ENCODE measurements at regions not wholly inside any gene's neighbourhood (a gene's known extent, or its start where the extent isn't known, plus 50 kb on each side); places are given as distances from the start of the nearest gene placed in this dataset.
"Not testable (repeated sequence)": the region's sequence is repeated elsewhere in the genome, so short reads cannot be mapped to it uniquely, and the experiment has no call there.

GRCh38 chr3:39725321-39725720, 84.1 kb upstream of the MYRIP start:
- ATAC-seq (ENCODE audit: low read depth in 2 of 2) (no peak), DNase-seq (no peak)
- Mint-ChIP-seq H3K4me1 (no peaks in the 10 kb centered on the region), H3K36me3 (no peaks in the 10 kb centered on the region), H3K27ac (no peak overlapping the region), H3K9me3 (peaks cover 0 to 1% (median 0%) of the 10 kb centered on the region in 7 donors), H3K27me3 (peaks cover 5% of the 10 kb centered on the region), H3K4me3 (no peak overlapping the region)
- Histone ChIP-seq H3K27ac (ENCODE audit: insufficient read depth, low read length, poor library complexity, severe bottlenecking) (no peak overlapping the region), H3K4me1 (ENCODE audit: control insufficient read depth, insufficient read depth, low read length, poor library complexity, severe bottlenecking) (no peaks in the 10 kb centered on the region), H3K36me3 (ENCODE audit: control insufficient read depth, insufficient read depth, low read length) (no peaks in the 10 kb centered on the region), H3K4me3 (ENCODE audit: low read depth, low read length) (no peak overlapping the region), H3K9me3 (ENCODE audit: control insufficient read depth in 2 of 2, low read length in 2 of 2) (no peaks in the 10 kb centered on the region), H3K27me3 (ENCODE audit: control insufficient read depth, insufficient read depth, low read length) (no peaks in the 10 kb centered on the region)

- Histone ChIP-seq H3K27ac (ENCODE audit: insufficient read depth, low read length, poor library complexity, severe bottlenecking) (no peak overlapping the region), H3K36me3 (ENCODE audit: control insufficient read depth, insufficient read depth, low read length) (no peaks in the 10 kb centered on the region), H3K4me3 (ENCODE audit: low read depth, low read length) (no peak overlapping the region), H3K4me1 (ENCODE audit: control insufficient read depth, insufficient read depth, low read length, poor library complexity, severe bottlenecking) (no peaks in the 10 kb centered on the region), H3K9me3 (ENCODE audit: control insufficient read depth in 2 of 2, low read length in 2 of 2) (no peaks in the 10 kb centered on the region), H3K27me3 (ENCODE audit: control insufficient read depth, insufficient read depth, low read length) (no peaks in the 10 kb centered on the region)
- ATAC-seq (ENCODE audit: low read depth in 2 of 2) (no peak), DNase-seq (no peak)
- no peaks in the 10 kb centered on the region for H3K4me1 Mint-ChIP-seq
- no peak overlapping the region for H3K27ac Mint-ChIP-seq
- H3K9me3 Mint-ChIP-seq = no peaks in the 10 kb centered on the region
- H3K4me3 Mint-ChIP-seq = no peak overlapping the region
- no peaks in the 10 kb centered on the region for H3K36me3 Mint-ChIP-seq
- peaks cover 5% of the 10 kb centered on the region for H3K27me3 Mint-ChIP-seq
These were observed 82.0 kb upstream of the MYRIP start for GRCh38 chr3:39727415-39727814.

- no peak overlapping the region for H3K4me3 ChIP-seq (ENCODE audit: low read depth, low read length)
- no peak overlapping the region for H3K27ac Mint-ChIP-seq
- H3K9me3 Mint-ChIP-seq = peaks cover 0 to 3% (median 0%) of the 10 kb centered on the region in 7 donors
- H3K4me1 ChIP-seq (ENCODE audit: control insufficient read depth, insufficient read depth, low read length, poor library complexity, severe bottlenecking) = no peaks in the 10 kb centered on the region
- H3K4me1 Mint-ChIP-seq = no peaks in the 10 kb centered on the region
- ATAC-seq (ENCODE audit: low read depth in 2 of 2) (no peak), DNase-seq (no peak)
- H3K27me3 Mint-ChIP-seq = no peaks in the 10 kb centered on the region
- no peaks in the 10 kb centered on the region for H3K27me3 ChIP-seq (ENCODE audit: control insufficient read depth, insufficient read depth, low read length)
- no peaks in the 10 kb centered on the region for H3K9me3 ChIP-seq (ENCODE audit: control insufficient read depth in 2 of 2, low read length in 2 of 2)
- no peaks in the 10 kb centered on the region for H3K36me3 Mint-ChIP-seq
- H3K4me3 Mint-ChIP-seq = no peak overlapping the region
- H3K36me3 ChIP-seq (ENCODE audit: control insufficient read depth, insufficient read depth, low read length) = no peaks in the 10 kb centered on the region
- no peak overlapping the region for H3K27ac ChIP-seq (ENCODE audit: insufficient read depth, low read length, poor library complexity, severe bottlenecking)
These were observed 75.6 kb upstream of the MYRIP start for GRCh38 chr3:39733804-39734203.

- H3K36me3 ChIP-seq (ENCODE audit: control insufficient read depth, insufficient read depth, low read length); H3K27ac ChIP-seq (ENCODE audit: insufficient read depth, low read length, poor library complexity, severe bottlenecking): not testable (repeated sequence)
These were observed 69.8 kb upstream of the MYRIP start for GRCh38 chr3:39739658-39740057.

GRCh38 chr3:39744746-39745145, 64.7 kb upstream of the MYRIP start:
- Mint-ChIP-seq H3K27ac (no peak overlapping the region), H3K4me1 (no peaks in the 10 kb centered on the region), H3K4me3 (no peak overlapping the region), H3K36me3 (no peaks in the 10 kb centered on the region), H3K9me3 (peaks cover 0 to 6% (median 5%) of the 10 kb centered on the region in 7 donors), H3K27me3 (no peaks in the 10 kb centered on the region)
- H3K27me3 ChIP-seq (ENCODE audit: control insufficient read depth, insufficient read depth, low read length) = no peaks in the 10 kb centered on the region
- no peaks in the 10 kb centered on the region for H3K4me1 ChIP-seq (ENCODE audit: control insufficient read depth, insufficient read depth, low read length, poor library complexity, severe bottlenecking)
- ATAC-seq (ENCODE audit: low read depth in 2 of 2) (no peak), DNase-seq (no peak)
- no peak overlapping the region for H3K4me3 ChIP-seq (ENCODE audit: low read depth, low read length)
- no peaks in the 10 kb centered on the region for H3K36me3 ChIP-seq (ENCODE audit: control insufficient read depth, insufficient read depth, low read length)
- H3K9me3 ChIP-seq (ENCODE audit: control insufficient read depth in 2 of 2, low read length in 2 of 2) = no peaks in the 10 kb centered on the region
- no peak overlapping the region for H3K27ac ChIP-seq (ENCODE audit: insufficient read depth, low read length, poor library complexity, severe bottlenecking)

More at GRCh38 chr3:39739658-39740057, 69.8 kb upstream of the MYRIP start:
- not testable (repeated sequence) for H3K27ac Mint-ChIP-seq; H3K27me3 Mint-ChIP-seq; H3K4me1 Mint-ChIP-seq; H3K4me1 ChIP-seq (ENCODE audit: control insufficient read depth, insufficient read depth, low read length, poor library complexity, severe bottlenecking); DNase-seq; H3K9me3 ChIP-seq (ENCODE audit: control insufficient read depth in 2 of 2, low read length in 2 of 2); H3K27me3 ChIP-seq (ENCODE audit: control insufficient read depth, insufficient read depth, low read length); H3K4me3 ChIP-seq (ENCODE audit: low read depth, low read length); H3K4me3 Mint-ChIP-seq; H3K9me3 Mint-ChIP-seq; ATAC-seq (ENCODE audit: low read depth in 2 of 2); H3K36me3 Mint-ChIP-seq

GRCh38 chr3:39748002-39748401, 61.4 kb upstream of the MYRIP start:
- no peak overlapping the region for H3K4me3 Mint-ChIP-seq
- no peaks in the 10 kb centered on the region for H3K27me3 Mint-ChIP-seq
- ATAC-seq (ENCODE audit: low read depth in 2 of 2) = no peak

GRCh38 chr3:39748763-39749162, 60.6 kb upstream of the MYRIP start:
- no peak overlapping the region for H3K27ac Mint-ChIP-seq
- no peaks in the 10 kb centered on the region for H3K27me3 Mint-ChIP-seq
- Histone ChIP-seq H3K27me3 (ENCODE audit: control insufficient read depth, insufficient read depth, low read length) (no peaks in the 10 kb centered on the region), H3K4me3 (ENCODE audit: low read depth, low read length) (no peak overlapping the region), H3K36me3 (ENCODE audit: control insufficient read depth, insufficient read depth, low read length) (no peaks in the 10 kb centered on the region), H3K9me3 (ENCODE audit: control insufficient read depth in 2 of 2, low read length in 2 of 2) (no peaks in the 10 kb centered on the region), H3K27ac (ENCODE audit: insufficient read depth, low read length, poor library complexity, severe bottlenecking) (no peak overlapping the region), H3K4me1 (ENCODE audit: control insufficient read depth, insufficient read depth, low read length, poor library complexity, severe bottlenecking) (no peaks in the 10 kb centered on the region)
- H3K9me3 Mint-ChIP-seq = peaks cover 0 to 2% (median 0%) of the 10 kb centered on the region in 7 donors
- no peaks in the 10 kb centered on the region for H3K4me1 Mint-ChIP-seq
- no peak overlapping the region for H3K4me3 Mint-ChIP-seq
- DNase-seq (no peak), ATAC-seq (ENCODE audit: low read depth in 2 of 2) (no peak)
- H3K36me3 Mint-ChIP-seq = no peaks in the 10 kb centered on the region

More at GRCh38 chr3:39748002-39748401, 61.4 kb upstream of the MYRIP start:
- Histone ChIP-seq H3K36me3 (ENCODE audit: control insufficient read depth, insufficient read depth, low read length) (no peaks in the 10 kb centered on the region), H3K4me3 (ENCODE audit: low read depth, low read length) (no peak overlapping the region), H3K27ac (ENCODE audit: insufficient read depth, low read length, poor library complexity, severe bottlenecking) (no peak overlapping the region), H3K9me3 (ENCODE audit: control insufficient read depth in 2 of 2, low read length in 2 of 2) (no peaks in the 10 kb centered on the region), H3K27me3 (ENCODE audit: control insufficient read depth, insufficient read depth, low read length) (no peaks in the 10 kb centered on the region), H3K4me1 (ENCODE audit: control insufficient read depth, insufficient read depth, low read length, poor library complexity, severe bottlenecking) (no peaks in the 10 kb centered on the region)
- Mint-ChIP-seq H3K4me1 (no peaks in the 10 kb centered on the region), H3K27ac (no peak overlapping the region), H3K9me3 (peaks cover 0 to 4% (median 0%) of the 10 kb centered on the region in 7 donors), H3K36me3 (no peaks in the 10 kb centered on the region)
- no peak for DNase-seq

GRCh38 chr3:39750712-39751111, 58.7 kb upstream of the MYRIP start:
- H3K9me3 Mint-ChIP-seq = peaks cover 0 to 4% (median 0%) of the 10 kb centered on the region in 7 donors
- H3K27me3 Mint-ChIP-seq = no peaks in the 10 kb centered on the region
- ATAC-seq (ENCODE audit: low read depth in 2 of 2) = no peak
- Histone ChIP-seq H3K27me3 (ENCODE audit: control insufficient read depth, insufficient read depth, low read length) (no peaks in the 10 kb centered on the region), H3K9me3 (ENCODE audit: control insufficient read depth in 2 of 2, low read length in 2 of 2) (no peaks in the 10 kb centered on the region), H3K4me3 (ENCODE audit: low read depth, low read length) (no peak overlapping the region), H3K27ac (ENCODE audit: insufficient read depth, low read length, poor library complexity, severe bottlenecking) (no peak overlapping the region), H3K4me1 (ENCODE audit: control insufficient read depth, insufficient read depth, low read length, poor library complexity, severe bottlenecking) (no peaks in the 10 kb centered on the region), H3K36me3 (ENCODE audit: control insufficient read depth, insufficient read depth, low read length) (no peaks in the 10 kb centered on the region)
- H3K36me3 Mint-ChIP-seq = no peaks in the 10 kb centered on the region
- no peak overlapping the region for H3K27ac Mint-ChIP-seq
- no peaks in the 10 kb centered on the region for H3K4me1 Mint-ChIP-seq
- no peak overlapping the region for H3K4me3 Mint-ChIP-seq
- DNase-seq = no peak

Data from CD4-positive, CD25-positive, alpha-beta regulatory T cell (primary cell).